Myocyte (in vitro differentiated cells): ENCODE measurements at regions not wholly inside any gene's neighbourhood (a gene's known extent, or its start where the extent isn't known, plus 50 kb on each side); places are given as distances from the start of the nearest gene placed in this dataset.

Experiments
- DNase-seq: peaks from one replicate; pipeline ENCODE4 v3.0.0-alpha.2; 2012; ENCODE audit warnings: low read depth

GRCh38 chr13:34107806-34108205, 289.9 kb downstream of the RFC3 start:
- DNase-seq = no peak

GRCh38 chr13:34108410-34108809, 290.5 kb downstream of the RFC3 start:
- no peak for DNase-seq

- peak; percentile 74 for DNase-seq
These were observed 296.6 kb downstream of the RFC3 start for GRCh38 chr13:34114581-34114980.

GRCh38 chr13:34116651-34117050, 298.7 kb downstream of the RFC3 start:
- DNase-seq = no peak

GRCh38 chr13:34124666-34125306, 306.8 kb downstream of the RFC3 start:
- DNase-seq = no peak

GRCh38 chr13:34127523-34127922, 309.6 kb downstream of the RFC3 start:
- no peak for DNase-seq

- peak; percentile 18 for DNase-seq
These were observed 310.7 kb downstream of the RFC3 start for GRCh38 chr13:34128661-34129060.

- no peak for DNase-seq
These were observed 311.5 kb downstream of the RFC3 start for GRCh38 chr13:34129436-34129835.

- no peak for DNase-seq
These were observed 319.3 kb downstream of the RFC3 start for GRCh38 chr13:34137200-34137599.

- no peak for DNase-seq
These were observed 321.8 kb downstream of the RFC3 start for GRCh38 chr13:34139660-34140227.

GRCh38 chr13:34143637-34144036, 325.7 kb downstream of the RFC3 start:
- DNase-seq = no peak

- no peak for DNase-seq
These were observed 326.2 kb downstream of the RFC3 start for GRCh38 chr13:34144142-34144541.

- no peak for DNase-seq
These were observed 327.1 kb downstream of the RFC3 start for GRCh38 chr13:34145061-34145460.

GRCh38 chr13:34148359-34148758, 330.4 kb downstream of the RFC3 start:
- DNase-seq = no peak

- DNase-seq = no peak
These were observed 333.9 kb downstream of the RFC3 start for GRCh38 chr13:34151885-34152284.

- DNase-seq = no peak
These were observed 334.5 kb downstream of the RFC3 start for GRCh38 chr13:34152409-34152808.

- no peak for DNase-seq
These were observed 335.0 kb downstream of the RFC3 start for GRCh38 chr13:34152996-34153395.

GRCh38 chr13:34153428-34154180, 335.7 kb downstream of the RFC3 start:
- no peak for DNase-seq

- DNase-seq = no peak
These were observed 338.1 kb downstream of the RFC3 start for GRCh38 chr13:34155931-34156607.

GRCh38 chr13:34156841-34157365, 339.0 kb downstream of the RFC3 start:
- peak; percentile 91 for DNase-seq

- no peak for DNase-seq
These were observed 342.0 kb downstream of the RFC3 start for GRCh38 chr13:34159946-34160345.
